ENCODE measurements at regions not wholly inside any gene's neighbourhood (a gene's known extent, or its start where the extent isn't known, plus 50 kb on each side); places are given as distances from the start of the nearest gene placed in this dataset.

DNA sequence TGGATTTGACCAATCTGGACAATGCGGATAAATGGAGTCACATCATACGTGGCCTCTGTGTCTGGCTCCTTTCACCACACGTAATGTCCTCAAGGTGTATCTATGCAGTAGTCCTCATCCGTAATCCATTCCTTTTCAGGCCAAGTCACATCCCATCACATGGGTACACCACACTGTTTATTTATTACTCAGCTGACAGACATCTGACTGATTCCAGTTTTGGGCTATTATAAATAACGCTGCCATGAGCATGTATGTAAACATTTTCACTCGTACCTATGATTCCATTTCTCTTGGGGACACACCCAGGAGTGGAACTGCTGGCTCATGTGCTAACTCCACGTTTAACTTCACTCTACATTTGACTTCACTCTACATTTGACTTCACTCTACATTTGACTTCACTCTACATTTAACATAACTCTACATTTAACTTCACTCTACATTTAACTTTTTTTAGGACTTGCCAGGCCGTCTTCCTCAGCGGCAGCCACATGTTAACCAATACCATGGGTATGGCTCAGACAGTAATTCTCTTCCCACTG is 52.1 kb downstream of the SHANK2 start:
- TF ChIP-seq, protein P1, sequence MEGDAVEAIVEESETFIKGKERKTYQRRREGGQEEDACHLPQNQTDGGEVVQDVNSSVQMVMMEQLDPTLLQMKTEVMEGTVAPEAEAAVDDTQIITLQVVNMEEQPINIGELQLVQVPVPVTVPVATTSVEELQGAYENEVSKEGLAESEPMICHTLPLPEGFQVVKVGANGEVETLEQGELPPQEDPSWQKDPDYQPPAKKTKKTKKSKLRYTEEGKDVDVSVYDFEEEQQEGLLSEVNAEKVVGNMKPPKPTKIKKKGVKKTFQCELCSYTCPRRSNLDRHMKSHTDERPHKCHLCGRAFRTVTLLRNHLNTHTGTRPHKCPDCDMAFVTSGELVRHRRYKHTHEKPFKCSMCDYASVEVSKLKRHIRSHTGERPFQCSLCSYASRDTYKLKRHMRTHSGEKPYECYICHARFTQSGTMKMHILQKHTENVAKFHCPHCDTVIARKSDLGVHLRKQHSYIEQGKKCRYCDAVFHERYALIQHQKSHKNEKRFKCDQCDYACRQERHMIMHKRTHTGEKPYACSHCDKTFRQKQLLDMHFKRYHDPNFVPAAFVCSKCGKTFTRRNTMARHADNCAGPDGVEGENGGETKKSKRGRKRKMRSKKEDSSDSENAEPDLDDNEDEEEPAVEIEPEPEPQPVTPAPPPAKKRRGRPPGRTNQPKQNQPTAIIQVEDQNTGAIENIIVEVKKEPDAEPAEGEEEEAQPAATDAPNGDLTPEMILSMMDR (IDR thresholded peaks at IDR 0.05) = no peak
- TF ChIP-seq POLR2AphosphoS5 (IDR thresholded peaks at IDR 0.05; ENCODE audit: insufficient read depth in 1 of 2, low read depth in 1 of 2) (no peak), POLR2A (IDR thresholded peaks at IDR 0.05) (no peak)
